Activated B cell treated with CpG ODN at 0.5 μM for 24 hours (primary cell): ENCODE measurements at regions not wholly inside any gene's neighbourhood (a gene's known extent, or its start where the extent isn't known, plus 50 kb on each side); places are given as distances from the start of the nearest gene placed in this dataset.

Experiments
- ATAC-seq: fragments of 200-7000 bp; cut with Tn5 transposase; one replicate; pipeline ENCODE4 v1.10.0; 2021; ENCODE audit warnings: low read depth, mild to moderate bottlenecking, moderate library complexity
- CTCF ChIA-PET: fragments of 350-600 bp; sonication (Branson Sonifier 250); formaldehyde crosslinking; loops from one replicate; lab custom pipeline; 2021; ENCODE audit warnings: antibody characterized with exemption; lab: Charles Lee
- POLR2A ChIA-PET: fragments of 350-600 bp; sonication (Branson Sonifier 250); formaldehyde crosslinking; loops from one replicate; lab custom pipeline; 2021; ENCODE audit warnings: antibody characterized with exemption; lab: Charles Lee
- DNase-seq: peaks from one replicate; pipeline ENCODE4 v3.0.0; 2022
- H3K27ac Mint-ChIP-seq: one replicate; pipeline ENCODE4 v1.8.0; 2020; ENCODE audit warnings: mixed read lengths
- H3K27me3 Mint-ChIP-seq: one replicate; pipeline ENCODE4 v1.8.0; 2021; ENCODE audit warnings: mixed read lengths
- H3K36me3 Mint-ChIP-seq: one replicate; pipeline ENCODE4 v1.8.0; 2021; ENCODE audit warnings: low read depth, mixed read lengths
- H3K4me1 Mint-ChIP-seq: one replicate; pipeline ENCODE4 v1.8.0; 2021; ENCODE audit warnings: mixed read lengths
- H3K4me3 Mint-ChIP-seq: one replicate; pipeline ENCODE4 v1.8.0; 2020; ENCODE audit warnings: mild to moderate bottlenecking, mixed read lengths
- H3K9me3 Mint-ChIP-seq: one replicate; pipeline ENCODE4 v1.8.0; 2020; ENCODE audit warnings: mixed read lengths
- CTCF ChIP-seq: fragments of 200-600 bp; IDR thresholded peaks from one replicate; pipeline ENCODE4 v1.8.0; 2022; ENCODE audit warnings: antibody characterized with exemption, mild to moderate bottlenecking
- intact Hi-C: fragments of 100-400 bp; cut with micrococcal nuclease; formaldehyde crosslinking; loops from one replicate; pipeline ENCODE4 v1.15.1; 2024

DNA sequence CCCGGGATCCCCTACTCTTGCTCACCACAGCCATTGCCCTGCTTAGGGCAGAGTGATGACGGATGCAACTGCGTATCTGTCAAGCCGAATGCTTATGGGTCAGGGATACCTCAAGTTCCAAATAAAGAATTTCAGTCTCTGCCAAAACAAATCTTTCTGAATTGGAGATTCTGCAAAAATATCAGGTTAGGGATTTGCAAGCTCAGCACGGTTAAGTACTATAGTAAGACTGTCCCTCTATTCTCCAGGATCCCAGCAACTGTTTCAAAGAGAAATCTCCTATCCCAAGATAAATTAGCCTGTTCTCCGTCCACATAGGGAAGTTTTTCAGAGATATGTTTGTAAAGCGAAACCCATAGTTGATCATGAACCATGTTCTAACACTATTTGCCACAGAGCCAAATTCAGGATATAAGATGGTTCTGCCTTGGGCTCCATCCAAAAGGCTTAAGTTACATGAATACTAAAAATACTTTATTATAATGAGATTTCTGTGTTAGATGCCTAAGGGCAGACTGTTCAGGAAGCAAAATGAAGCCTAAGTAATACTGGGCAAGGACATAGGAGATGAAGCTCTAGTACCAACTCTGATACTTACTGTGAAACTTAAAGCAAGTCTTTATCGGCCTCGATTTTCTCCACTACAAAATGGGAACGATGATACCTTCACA is 100.1 kb upstream of the LPP start:
- Mint-ChIP-seq H3K4me3 (no peak overlapping the region), H3K9me3 (no peaks in the 10 kb centered on the region), H3K27me3 (no peaks in the 10 kb centered on the region), H3K4me1 (peaks cover 12% of the 10 kb centered on the region), H3K27ac (no peak overlapping the region), H3K36me3 (no peaks in the 10 kb centered on the region)
- DNase-seq: no peak
- no peak for ATAC-seq
- no peak for TF ChIP-seq CTCF
- CTCF ChIA-PET: no interaction called here
- POLR2A ChIA-PET: no interaction called here
- intact Hi-C loops: loop anchor here (5.0 kb wide), 1 partner anchor 77 kb away; no protein-coding TSS in a partner anchor

DNA sequence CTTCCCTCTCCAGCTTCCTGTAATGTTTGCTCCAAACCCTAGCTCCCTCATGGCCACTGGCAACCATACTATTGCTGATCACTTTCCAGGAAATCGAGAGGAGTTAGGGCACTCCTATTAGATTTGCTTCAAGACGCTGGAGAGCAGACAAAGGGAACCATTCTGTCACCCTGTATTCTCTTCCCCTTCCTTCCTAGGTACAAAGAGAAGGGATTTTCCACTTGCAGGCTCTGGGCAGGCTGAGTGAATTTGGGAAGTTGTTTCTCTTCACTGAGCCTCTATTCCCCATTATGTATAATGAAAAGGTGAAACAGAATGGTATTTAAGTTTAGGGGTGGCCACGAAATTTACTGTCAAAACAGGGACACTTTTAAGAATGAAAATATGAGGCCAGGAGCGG is 99.4 kb upstream of the LPP start:
- CTCF ChIA-PET: no interaction called here
- H3K27me3 Mint-ChIP-seq: no peaks in the 10 kb centered on the region
- intact Hi-C loops: loop anchor here (5.0 kb wide), 1 partner anchor 77 kb away; no protein-coding TSS in a partner anchor
- peaks cover 10% of the 10 kb centered on the region for H3K4me1 Mint-ChIP-seq
- POLR2A ChIA-PET: no interaction called here
- H3K36me3 Mint-ChIP-seq: no peaks in the 10 kb centered on the region
- H3K9me3 Mint-ChIP-seq: no peaks in the 10 kb centered on the region
- ATAC-seq: no peak
- TF ChIP-seq CTCF: no peak
- H3K4me3 Mint-ChIP-seq: no peak overlapping the region
- no peak overlapping the region for H3K27ac Mint-ChIP-seq
- no peak for DNase-seq

GRCh38 chr3:188055388-188055787 is 98.6 kb upstream of the LPP start:
- POLR2A ChIA-PET: no interaction called here
- Mint-ChIP-seq H3K4me3 (no peak overlapping the region), H3K9me3 (no peaks in the 10 kb centered on the region), H3K4me1 (peaks cover 1% of the 10 kb centered on the region), H3K27me3 (no peaks in the 10 kb centered on the region), H3K36me3 (no peaks in the 10 kb centered on the region), H3K27ac (no peak overlapping the region)
- DNase-seq (no peak), ATAC-seq (no peak)
- CTCF ChIA-PET: no interaction called here
- intact Hi-C loops: no loop called here
- no peak for TF ChIP-seq CTCF

GRCh38 chr3:188057124-188057523 is 96.8 kb upstream of the LPP start:
- H3K27me3 Mint-ChIP-seq: no peaks in the 10 kb centered on the region
- POLR2A ChIA-PET: no interaction called here
- H3K4me1 Mint-ChIP-seq: peaks cover 6% of the 10 kb centered on the region
- no peak for TF ChIP-seq CTCF
- CTCF ChIA-PET: no interaction called here
- no peaks in the 10 kb centered on the region for H3K9me3 Mint-ChIP-seq
- intact Hi-C loops: no loop called here
- no peak overlapping the region for H3K4me3 Mint-ChIP-seq
- H3K36me3 Mint-ChIP-seq: no peaks in the 10 kb centered on the region
- DNase-seq (no peak), ATAC-seq (no peak)
- no peak overlapping the region for H3K27ac Mint-ChIP-seq

GRCh38 chr3:188058569-188059184 is 95.3 kb upstream of the LPP start:
- no peak for ATAC-seq
- intact Hi-C loops: no loop called here
- H3K4me1 Mint-ChIP-seq: peaks cover 6% of the 10 kb centered on the region
- H3K4me3 Mint-ChIP-seq: no peak overlapping the region
- ChIA-PET POLR2A (interaction anchor here (0.6 to 1.0 kb wide), 2 partner anchors 316 to 895 kb away, joined by 3 read pairs; no protein-coding TSS in a partner anchor), CTCF (interaction anchor here (1.2 kb wide), 1 partner anchor 310 kb away, joined by 3 read pairs; no protein-coding TSS in a partner anchor)
- H3K9me3 Mint-ChIP-seq: no peaks in the 10 kb centered on the region
- no peaks in the 10 kb centered on the region for H3K27me3 Mint-ChIP-seq
- no peak for TF ChIP-seq CTCF
- no peak overlapping the region for H3K27ac Mint-ChIP-seq
- H3K36me3 Mint-ChIP-seq: no peaks in the 10 kb centered on the region
- no peak for DNase-seq
